Fibroblast of lung (primary cell): ENCODE measurements at regions not wholly inside any gene's neighbourhood (a gene's known extent, or its start where the extent isn't known, plus 50 kb on each side); places are given as distances from the start of the nearest gene placed in this dataset.

Source experiments
- CTCF ChIP-seq, 2 donors: IDR thresholded peaks in 1 of 2; conservative IDR thresholded peaks in 1 of 2; 1 replicate in 1 of 2; 2 replicates in 1 of 2; pipeline ENCODE4 v1.5.1; 2011 to 2012; ENCODE audit warnings: low read length in 2 of 2, control low read depth in 1 of 2, inconsistent platforms in 1 of 2, low read depth in 1 of 2, mild to moderate bottlenecking in 1 of 2
- EZH2 ChIP-seq: IDR thresholded peaks from 2 replicates; pipeline ENCODE4 v1.5.1; 2012; ENCODE audit warnings: low read length, control low read depth, mild to moderate bottlenecking; ENCODE audit errors: missing control alignments

- TF ChIP-seq CTCF (conservative IDR thresholded peaks at IDR 0.05 in 1 of 2, IDR thresholded peaks at IDR 0.05 in 1 of 2; ENCODE audit: low read depth in 1 of 2, low read length in 2 of 2): no peak
- no peak for TF ChIP-seq EZH2
Measured at GRCh38 chr2:180647621-180648020, 332.8 kb upstream of the UBE2E3 start.
